ENCODE measurements at regions not wholly inside any gene's neighbourhood (a gene's known extent, or its start where the extent isn't known, plus 50 kb on each side); places are given as distances from the start of the nearest gene placed in this dataset.

DNA sequence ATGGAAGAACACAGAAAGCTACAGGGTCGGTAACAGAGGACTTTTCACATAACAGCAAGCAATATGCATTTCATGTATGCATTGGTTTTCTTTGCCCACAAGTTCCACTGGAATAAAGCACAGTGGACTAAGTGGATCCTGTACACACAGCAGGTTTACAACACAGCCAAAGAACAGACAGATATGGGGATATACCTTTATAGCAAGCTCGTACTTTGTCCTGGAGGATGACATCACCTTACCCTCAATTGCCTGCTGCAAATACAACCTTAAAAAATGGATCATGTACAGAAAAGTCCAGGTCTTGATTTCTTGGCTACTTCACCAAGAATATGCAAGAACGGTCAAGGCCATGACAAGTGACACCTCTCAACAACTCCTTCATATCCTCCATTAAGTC is 1445.5 kb downstream of the MAT2B start:
- TF ChIP-seq POLR2A (IDR thresholded peaks at IDR 0.05): no peak
- TF ChIP-seq, protein P1, sequence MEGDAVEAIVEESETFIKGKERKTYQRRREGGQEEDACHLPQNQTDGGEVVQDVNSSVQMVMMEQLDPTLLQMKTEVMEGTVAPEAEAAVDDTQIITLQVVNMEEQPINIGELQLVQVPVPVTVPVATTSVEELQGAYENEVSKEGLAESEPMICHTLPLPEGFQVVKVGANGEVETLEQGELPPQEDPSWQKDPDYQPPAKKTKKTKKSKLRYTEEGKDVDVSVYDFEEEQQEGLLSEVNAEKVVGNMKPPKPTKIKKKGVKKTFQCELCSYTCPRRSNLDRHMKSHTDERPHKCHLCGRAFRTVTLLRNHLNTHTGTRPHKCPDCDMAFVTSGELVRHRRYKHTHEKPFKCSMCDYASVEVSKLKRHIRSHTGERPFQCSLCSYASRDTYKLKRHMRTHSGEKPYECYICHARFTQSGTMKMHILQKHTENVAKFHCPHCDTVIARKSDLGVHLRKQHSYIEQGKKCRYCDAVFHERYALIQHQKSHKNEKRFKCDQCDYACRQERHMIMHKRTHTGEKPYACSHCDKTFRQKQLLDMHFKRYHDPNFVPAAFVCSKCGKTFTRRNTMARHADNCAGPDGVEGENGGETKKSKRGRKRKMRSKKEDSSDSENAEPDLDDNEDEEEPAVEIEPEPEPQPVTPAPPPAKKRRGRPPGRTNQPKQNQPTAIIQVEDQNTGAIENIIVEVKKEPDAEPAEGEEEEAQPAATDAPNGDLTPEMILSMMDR (IDR thresholded peaks at IDR 0.05): no peak

All from thyroid gland (tissue), 4 donors.